Fibroblast of mammary gland (primary cell): ENCODE measurements at regions not wholly inside any gene's neighbourhood (a gene's known extent, or its start where the extent isn't known, plus 50 kb on each side); places are given as distances from the start of the nearest gene placed in this dataset.
"Not testable (repeated sequence)": the region's sequence is repeated elsewhere in the genome, so short reads cannot be mapped to it uniquely, and the experiment has no call there.

Experiments
- DNase-seq: peaks from one replicate; pipeline ENCODE4 v3.0.0-alpha.2; 2010; ENCODE audit warnings: low read depth
- H3K4me3 ChIP-seq: 2 replicates; pipeline ENCODE4 v1.5.1; 2011; ENCODE audit warnings: low read depth, mild to moderate bottlenecking, low read length, moderate library complexity; ENCODE audit not compliant: control insufficient read depth
- CTCF ChIP-seq: conservative IDR thresholded peaks from 2 replicates; pipeline ENCODE4 v1.5.1; 2011; ENCODE audit warnings: low read depth, low read length, inconsistent platforms; ENCODE audit not compliant: control insufficient read depth, insufficient read depth

DNA sequence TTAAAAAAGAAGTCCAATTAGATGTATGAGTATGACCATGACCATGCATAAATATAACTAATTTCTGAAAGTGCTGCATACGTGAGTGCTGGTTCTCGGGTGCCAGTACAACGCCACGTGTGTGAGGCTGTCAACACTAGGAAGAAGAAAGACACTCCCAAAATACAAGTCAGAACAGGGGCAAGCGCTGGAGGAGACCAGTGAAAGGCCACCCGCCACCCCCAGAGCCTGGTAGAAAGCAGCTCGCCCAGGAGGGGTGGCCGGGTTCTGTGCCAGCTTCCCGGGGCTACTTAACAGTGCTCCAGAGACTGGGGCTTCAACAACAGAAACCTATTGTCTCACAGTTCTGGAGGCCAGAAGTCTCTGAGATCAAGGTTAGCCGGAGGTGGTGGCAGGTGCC lies 147.6 kb downstream of the RTP5 start:
- no peak overlapping the region for H3K4me3 ChIP-seq
- no peak for DNase-seq
- no peak for TF ChIP-seq CTCF

- not testable (repeated sequence) for DNase-seq, H3K4me3 ChIP-seq
These were observed 148.9 kb downstream of the RTP5 start for GRCh38 chr2:242018416-242018815.

DNA sequence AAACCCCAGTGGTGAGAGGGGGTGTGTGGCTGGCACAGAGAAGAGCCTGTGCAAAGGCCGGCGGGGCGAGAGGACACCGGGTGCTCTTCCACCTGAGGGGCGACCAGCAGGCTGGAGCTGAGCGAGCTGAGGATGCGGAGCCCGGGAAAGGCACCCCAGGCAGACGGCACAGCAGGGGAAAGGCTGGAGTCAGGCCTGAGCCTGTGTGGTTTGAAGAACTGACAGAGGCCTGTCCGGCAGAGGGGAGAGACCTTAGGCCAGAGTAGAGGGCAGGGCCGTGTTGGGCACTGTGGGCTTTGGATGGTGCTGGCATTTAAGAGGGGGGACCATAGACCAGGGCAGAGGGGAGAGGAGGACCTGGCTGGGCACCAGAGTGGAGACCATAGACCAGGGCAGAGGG lies 149.8 kb downstream of the RTP5 start:
- no peak for DNase-seq
- no peak for TF ChIP-seq CTCF
- H3K4me3 ChIP-seq = no peak overlapping the region

GRCh38 chr2:242020196-242021004 lies 150.9 kb downstream of the RTP5 start:
- H3K4me3 ChIP-seq = no peak overlapping the region
- peak; percentile 42 for DNase-seq
- peak; percentile 16 for TF ChIP-seq CTCF

GRCh38 chr2:242022550-242023290 lies 153.2 kb downstream of the RTP5 start:
- TF ChIP-seq CTCF = no peak
- DNase-seq = no peak

DNA sequence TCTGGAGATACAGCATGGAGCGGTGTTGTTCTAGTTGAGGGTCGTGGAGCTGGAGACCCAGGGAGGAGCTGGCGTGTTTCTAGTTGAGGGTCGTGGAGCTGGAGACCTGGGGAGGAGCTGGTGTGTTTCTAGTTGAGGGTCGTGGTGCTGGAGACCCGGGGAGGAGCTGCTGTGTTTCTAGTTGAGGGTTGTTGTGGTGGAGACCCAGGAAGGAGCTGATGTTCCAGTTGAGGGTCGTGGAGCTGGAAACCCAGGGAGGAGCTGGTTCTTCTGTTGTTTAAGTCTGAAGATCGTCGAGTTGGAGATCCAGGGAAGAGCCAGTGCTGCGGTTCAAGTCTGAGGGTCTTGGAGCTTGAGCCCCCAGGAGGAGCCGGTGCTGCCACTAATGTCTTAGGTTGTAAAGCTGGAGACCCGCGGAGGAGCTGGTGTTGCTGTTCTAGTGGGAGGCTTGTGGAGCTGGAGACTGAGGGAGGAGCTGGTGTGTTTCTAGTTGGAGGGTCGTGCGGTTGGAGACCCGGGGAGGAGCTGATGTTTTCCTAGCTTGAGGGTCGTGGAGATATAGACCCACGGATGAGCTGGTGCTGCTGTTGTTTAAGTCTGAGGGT lies 155.3 kb downstream of the RTP5 start:
- TF ChIP-seq CTCF = no peak
- H3K4me3 ChIP-seq = no peak overlapping the region
- DNase-seq = no peak

More at GRCh38 chr2:242022550-242023290, 153.2 kb downstream of the RTP5 start:
- no peak overlapping the region for H3K4me3 ChIP-seq
